Activated CD8-positive, alpha-beta memory T cell treated with anti-CD3 and anti-CD28 coated beads, Interleukin-2, amount 50 U/mL, for 24 hours (primary cell): ENCODE measurements at regions not wholly inside any gene's neighbourhood (a gene's known extent, or its start where the extent isn't known, plus 50 kb on each side); places are given as distances from the start of the nearest gene placed in this dataset.
"Not testable (repeated sequence)": the region's sequence is repeated elsewhere in the genome, so short reads cannot be mapped to it uniquely, and the experiment has no call there.

ENCODE experiments used
- DNase-seq: peaks from one replicate; pipeline ENCODE4 v3.0.0-alpha.2; 2020; ENCODE audit errors: extremely low read depth

DNA sequence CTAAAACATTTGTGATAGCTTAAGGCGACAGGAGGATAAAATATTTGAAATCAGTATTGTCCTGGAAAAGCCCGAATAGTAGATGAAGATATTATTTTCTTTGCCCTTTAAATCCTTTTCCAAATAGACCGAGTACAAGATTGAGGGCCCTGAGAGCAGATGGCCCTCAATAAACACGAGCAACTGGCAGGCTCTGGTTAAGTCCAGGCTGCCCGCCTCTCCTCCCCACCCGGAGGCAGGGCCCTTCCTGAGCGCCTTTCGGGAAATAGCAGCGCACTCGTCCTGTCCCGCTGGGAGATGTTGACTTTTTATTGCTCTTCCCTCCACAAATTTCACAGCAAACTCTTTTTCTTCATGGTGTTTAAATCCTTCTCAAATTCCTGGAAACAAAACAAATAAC lies 50.8 kb upstream of the MAX start:
- DNase-seq: no peak

DNA sequence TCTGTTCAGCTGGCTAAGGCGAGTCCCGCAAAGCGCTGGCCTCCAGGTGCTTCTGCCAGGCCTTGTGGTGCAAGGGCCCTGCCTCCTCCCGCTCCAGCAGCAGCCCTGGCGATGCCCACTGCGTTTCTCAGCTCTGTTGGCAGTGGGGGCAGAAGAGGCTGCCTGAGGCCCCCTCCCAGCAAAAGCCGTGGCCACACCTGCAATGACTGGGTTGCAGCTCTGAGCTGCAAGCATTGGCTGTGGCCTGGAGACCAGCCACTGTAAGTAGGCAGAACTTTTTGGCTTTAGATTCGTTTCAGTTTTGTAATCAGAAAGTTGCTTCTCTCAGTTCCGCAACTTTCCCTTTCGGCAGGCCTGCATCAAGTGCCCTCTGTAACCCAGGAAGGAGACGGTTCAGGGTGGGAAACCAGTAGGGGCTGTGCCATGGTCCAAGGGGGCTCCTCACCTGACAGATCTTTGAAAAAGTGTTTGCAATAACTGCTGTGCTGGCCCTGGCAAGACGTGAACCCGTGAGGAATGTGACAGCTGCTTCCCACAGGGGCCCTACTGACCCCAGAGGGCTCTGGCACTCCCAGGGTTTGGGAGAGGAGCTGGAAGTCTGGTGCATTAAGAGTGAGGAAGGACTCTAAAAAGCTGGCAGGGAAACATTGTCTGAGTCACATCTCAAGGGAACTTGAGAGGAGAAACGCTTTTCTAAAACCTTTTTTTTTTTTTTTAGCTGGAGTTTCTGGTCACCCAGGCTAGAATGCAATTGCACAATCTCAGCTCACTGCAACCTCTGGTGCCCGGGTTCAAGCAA lies 54.5 kb upstream of the MAX start:
- no peak for DNase-seq

DNA sequence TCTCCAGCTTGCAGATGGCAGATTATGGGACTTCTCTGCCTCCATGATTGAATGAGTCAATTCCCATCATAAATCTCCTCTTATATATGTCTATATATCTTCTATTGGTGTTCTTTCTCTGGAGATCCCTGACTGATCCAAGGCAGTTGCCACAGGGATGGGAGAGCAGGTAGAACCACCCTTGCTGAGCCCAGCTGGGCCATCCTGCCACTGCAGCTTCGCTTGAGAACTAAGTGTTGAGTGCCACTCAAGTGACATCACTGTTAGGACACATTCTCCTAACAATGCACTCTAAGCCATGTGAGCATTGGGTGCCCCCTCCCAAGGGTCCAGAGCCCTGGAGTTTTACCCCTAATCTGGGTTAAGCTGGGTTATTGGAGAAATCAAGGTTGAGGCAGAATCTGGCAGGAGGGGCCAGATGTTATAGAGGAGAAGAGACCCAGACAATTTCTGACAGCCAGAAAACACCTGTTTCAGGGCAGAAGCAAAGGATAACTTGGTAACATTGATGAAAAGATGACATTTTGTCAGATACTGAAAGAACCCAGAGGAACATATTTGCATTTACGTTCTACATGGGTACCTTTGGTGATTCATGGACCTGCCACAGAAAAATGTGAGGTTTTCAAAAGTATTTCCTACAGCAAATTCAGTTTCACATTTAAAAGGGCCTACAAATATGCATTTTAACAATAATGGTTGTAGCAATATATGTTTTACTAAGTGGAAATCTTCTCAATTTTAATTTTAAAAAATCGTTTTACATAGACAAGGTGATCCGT lies 57.2 kb upstream of the MAX start:
- DNase-seq: no peak

DNA sequence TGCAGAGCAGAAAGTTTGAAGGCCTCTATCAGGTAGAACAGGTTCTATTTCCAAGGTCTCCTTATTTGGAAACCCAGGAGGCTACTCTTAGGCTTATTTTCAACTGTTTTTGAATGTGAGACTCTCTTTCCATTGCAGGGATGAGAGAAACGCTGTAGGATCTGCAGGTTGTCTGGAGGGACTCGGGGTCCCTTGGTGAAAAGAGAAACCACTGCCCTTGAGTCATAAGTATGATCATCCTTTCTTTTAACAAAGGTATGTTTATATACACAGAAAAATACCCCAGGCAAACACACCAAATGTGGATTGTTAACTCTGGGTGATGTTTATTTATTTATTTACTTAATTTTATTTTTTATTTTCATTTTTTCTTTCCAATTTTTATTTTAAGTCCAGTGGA lies 57.8 kb upstream of the MAX start:
- no peak for DNase-seq

DNA sequence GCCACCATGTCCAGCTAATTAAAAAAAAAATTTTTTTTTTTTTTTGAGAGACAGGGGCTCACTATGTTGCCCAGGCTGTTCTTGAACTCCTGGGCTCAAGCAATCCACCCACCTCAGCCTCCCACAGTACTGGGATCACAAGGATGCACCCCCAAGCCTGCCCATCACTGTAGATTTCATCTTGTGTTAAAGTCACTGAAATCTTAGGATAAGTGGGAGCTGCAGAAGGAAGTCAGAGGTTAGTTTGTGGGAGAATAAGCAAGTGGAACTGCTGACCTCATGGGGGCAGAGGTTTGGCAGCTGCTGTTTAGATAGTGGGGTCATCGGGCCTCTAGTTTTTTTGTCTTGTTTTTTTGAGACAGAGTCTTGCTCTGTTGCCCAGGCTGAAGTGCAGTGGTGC lies 59.7 kb upstream of the MAX start:
- DNase-seq: no peak

DNA sequence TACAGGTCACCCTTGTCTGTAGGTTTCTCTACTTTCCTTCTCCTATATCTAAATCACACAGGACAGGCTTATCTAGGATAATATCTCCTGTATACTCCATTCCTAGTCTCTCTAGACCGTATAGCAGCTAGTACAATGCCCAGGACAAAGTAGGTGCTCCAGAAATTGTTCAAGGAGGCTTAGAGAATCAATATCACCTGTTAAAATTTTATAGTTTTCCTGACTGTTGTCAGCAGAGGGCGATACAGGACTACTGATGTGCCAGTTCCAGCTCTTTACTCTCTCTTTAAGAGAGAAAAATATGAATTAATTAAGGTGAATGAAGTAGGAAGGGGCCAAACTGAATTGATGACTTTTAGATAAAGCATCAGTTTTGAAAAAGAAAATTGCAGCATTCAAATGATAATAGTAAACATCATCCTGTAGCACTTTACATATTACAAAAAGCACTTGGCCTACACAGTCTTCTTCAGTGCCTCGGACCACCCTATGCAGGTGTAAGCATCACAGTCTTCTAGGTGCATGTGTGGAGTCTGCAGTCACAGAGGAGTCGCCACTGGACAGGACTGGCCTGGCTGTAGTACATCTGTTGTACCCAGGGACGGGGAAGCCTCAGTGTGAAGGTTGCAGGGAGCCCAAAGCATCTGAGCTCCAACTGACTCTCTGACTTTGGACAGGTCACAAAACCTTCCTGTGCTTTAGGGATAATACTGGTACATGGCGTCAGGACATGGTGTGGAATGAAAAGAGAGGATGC lies 61.9 kb upstream of the MAX start:
- DNase-seq: no peak

DNA sequence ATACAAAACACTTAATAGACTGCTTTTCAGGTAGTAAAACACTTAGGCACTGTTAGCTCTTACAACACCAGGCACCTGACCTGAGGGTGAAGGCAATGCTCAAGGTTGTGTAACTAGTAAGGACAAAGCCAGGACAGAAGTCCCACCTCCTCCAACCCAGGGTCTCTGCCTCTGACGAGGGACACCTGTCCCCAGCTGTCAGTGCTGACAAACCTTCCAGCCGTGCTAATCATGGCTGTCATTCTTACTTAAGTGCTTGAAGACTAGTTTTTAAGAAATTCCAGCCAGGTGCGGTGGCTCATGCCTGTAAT lies 62.5 kb upstream of the MAX start:
- no peak for DNase-seq

DNA sequence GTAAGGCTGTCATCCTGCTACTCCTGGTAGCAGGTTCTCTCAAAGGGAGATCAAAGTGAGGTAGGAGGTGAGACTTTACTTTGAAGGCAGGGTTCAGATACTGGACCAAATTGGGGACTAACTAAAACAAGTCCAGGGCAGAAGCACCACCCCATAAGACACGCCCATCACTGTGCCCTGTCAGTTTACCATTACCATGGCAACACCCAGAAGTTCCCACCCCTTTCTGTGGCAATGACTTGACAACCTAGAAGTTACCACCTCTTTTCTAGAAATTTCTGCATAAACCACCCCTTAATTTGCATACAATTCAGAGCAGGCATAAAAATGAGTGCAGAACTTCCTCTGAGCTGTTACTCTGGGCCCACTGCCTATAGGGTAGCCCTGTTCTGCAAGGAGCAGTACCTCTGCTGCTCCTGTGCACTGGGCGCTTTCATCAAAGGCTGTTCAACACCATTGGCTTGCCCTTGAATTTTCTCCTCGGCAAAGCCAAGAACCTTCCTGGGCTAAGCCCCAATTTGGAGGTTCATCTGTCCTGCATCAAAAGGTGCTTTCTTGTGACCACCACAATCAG lies 64.8 kb upstream of the MAX start:
- no peak for DNase-seq

DNA sequence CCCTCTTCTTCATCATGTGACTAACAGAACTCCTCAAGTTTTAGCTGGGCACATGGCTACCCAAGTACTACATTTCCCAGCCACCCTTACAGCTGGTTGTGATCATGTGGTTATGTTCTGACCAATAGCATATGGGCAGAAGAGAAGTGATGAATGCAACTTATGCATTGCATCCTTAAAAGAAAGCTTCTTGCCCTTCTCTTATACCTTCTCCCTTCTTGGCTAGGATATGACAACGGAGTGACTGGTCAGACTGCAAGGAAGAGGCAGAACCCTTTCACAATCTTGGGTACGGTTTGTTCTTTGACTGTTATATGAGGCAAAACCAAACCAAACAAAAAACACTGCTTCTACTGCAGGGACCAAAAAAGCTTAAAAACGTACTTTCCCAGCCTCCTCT lies 66.5 kb upstream of the MAX start:
- DNase-seq: no peak

DNA sequence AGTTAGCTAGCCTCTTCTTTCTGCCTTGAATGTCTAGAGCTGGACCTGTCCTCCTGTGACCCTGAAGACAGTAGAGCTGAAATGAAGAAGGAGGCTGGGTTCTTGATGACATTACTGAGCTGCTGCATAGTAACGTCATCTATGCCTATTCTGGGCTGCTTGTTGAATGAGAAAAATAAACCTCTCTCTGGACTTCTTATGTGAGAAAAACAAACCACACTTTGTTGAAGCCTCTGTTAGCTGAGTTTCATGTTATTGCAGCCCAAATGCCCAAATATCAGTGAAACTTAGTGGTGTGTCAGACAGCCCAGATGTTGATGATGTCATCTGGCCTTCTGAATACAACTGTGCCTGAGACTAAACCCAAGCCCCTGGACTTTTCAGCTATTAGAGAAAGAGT lies 67.0 kb upstream of the MAX start:
- DNase-seq: no peak

DNA sequence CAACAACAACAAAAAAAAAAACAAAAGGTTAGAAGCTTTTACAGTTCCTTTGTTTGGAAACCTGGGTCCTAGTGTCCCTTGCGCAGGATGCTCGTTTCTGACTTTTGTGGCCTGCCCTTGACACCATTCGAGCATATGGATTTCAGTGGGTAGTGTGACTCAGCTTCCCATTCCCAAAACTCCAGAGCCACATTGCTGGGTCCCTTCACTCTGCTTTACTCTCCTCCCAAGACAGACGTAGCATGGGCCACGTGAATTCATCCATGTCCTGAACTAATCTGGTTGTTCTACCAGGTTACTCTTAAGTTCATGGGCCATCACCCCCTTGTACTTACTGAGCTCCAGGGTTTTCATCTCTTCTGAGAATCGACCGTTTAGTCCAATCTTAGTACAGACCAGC lies 68.0 kb upstream of the MAX start:
- no peak for DNase-seq

DNA sequence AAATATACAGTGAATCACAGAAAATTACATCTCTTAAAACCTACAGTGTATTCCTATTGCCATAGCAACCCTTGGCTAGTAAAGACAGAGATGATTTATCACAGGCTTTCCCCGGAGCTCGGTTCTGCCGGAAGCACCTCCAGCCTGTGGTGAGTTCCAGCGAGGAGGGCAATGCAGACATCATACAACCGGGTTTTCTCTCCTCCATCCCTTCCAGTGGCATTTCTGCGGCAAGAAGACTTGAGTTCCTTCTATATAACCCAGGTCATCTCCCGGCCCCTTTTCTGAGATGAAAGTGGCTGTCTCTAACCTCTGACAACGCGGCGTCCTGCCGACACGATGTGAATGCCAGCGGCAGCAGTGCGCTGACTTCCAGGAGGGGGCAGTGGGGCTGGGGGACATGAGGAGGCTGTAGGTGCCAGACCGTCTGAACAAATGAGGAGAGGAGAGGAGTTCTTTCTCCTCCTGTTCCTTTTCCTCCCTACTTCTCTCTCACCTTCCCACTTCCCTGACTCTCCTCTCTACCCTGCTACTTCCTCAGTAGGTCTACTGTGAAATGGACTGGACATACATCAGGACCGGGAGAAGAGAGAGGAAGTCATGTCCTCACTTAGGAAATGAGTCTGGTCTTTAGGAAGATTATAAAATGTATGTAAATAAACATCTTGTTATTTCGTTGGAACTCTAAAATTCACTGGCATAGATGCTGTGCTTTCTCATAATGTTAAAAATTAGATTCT lies 68.6 kb upstream of the MAX start:
- DNase-seq: peak; percentile 3

DNA sequence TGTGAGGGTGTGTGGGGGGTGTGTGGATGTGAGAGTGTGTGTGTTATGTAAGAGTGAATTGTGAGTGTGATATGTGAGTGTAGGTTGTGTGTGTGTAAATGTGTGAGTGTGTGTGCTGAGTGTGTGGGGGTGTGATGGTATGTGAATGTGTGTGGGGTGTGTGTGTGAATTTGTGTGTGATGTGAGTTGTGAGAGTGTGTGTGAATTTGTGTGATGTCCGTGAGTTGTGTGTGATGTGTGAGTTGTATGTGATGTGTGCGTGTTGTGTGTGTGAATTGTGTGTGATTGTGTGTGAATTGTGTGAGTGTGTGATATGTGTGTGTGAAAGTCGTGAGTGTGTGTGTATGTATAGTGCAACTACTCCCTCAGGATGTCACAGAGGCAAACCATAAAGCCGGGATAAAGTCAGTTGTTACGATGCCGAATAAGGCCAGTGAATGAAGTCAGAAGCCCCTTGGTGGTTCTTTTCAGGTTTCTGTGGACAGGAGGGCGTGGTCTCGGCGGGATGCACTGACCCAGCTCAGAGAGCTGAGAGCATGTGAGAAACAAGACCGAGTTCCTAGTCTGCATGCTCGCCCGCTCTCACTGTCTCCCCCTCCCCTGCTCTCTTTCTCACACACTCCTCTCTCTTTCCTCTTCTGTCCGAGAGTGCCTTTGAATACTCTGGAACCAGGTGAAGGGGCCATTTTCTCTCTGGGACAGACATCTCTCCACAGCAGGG lies 71.8 kb upstream of the MAX start:
- no peak for DNase-seq

DNA sequence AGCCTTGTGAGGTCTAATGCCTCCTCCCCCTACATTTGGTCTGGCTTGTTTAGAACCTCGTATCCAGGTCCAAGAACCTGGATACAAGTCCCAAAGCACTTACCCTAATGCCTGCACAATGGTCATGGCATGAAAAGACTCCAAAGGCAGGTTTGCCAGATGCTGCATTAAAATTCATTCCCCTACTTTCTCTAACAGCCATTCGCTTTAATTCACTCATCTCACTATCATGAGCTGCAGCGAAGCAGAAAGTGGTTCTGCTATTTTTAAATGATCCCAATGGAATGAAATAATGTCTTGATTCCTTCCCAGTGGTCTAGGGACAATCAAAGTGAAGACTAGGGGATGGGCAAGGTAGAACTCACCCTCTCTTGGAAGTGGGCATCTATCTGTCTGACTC lies 72.5 kb upstream of the MAX start:
- no peak for DNase-seq

DNA sequence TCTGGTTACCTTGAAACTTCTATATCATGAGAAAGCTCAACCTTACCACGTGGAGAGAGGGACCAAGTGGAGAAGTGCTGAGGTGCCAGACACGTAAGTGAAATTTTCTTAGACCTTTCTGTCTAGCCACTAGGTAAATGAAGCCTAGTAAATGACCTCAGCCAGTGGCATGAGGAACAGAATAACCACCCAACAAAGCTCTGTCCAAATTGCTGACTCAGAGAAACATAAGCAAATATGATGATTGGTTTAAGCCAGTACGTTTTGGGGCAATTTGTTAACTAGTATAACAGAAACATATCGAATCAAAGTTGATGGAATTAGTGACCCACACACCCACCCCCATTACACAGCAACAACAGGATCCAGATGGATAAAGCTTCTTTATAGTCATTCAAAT lies 75.2 kb upstream of the MAX start:
- no peak for DNase-seq

DNA sequence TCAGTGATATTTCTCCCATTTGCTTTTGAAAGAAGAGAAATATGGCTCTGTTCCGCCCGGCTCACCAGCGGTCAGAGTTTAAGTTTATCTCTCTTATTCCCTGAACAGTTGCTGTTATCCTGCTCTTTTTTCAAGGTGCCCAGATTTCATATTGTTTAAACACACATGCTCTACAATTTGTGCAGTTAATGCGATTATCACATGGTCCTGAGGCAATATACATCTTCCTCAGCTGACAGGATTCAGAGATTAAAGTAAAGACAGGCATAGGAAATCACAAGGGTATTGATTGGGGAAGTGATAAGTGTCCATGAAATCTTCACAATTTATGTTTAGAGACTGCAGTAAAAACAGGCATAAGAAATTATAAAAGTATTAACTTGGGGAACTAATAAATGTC lies 76.9 kb upstream of the MAX start:
- not testable (repeated sequence) for DNase-seq

DNA sequence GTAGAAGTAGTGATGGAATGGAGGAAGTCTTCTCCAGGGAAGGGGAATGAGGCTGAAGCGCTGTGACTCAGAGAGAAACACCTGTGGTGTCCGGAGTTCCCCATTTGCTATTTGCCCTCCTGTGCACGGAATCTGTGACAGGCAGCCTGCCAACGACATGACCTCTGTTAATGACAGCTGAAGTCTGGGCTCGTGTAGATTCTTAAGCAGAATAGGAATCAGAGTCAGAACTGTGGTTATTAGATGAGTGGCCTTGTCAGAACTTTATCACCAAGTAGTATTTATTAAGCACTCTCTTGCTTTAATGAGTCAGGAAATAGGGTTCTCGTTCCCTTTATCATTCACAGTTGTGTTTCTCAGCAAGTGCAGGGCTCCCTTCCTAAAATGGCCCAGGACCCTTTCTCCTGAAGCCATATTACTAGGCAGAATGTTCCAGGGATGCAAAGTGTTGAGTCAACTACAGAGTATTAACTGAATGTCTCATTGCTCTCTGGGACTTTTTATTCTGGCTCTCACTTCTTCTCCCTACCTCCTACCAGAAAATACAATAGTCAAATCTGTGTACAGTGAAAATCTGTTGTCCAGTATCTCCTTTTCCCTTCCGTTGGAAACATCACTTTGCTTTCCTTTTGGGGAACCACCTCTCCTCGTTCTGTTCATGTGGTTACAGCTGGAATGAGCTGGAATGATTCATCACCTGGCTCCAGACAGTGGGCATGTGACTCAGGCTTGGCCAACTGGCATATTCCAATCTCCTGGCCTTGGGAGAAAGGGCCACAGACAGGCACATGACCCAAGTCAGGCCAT lies 77.8 kb upstream of the MAX start:
- DNase-seq: no peak

DNA sequence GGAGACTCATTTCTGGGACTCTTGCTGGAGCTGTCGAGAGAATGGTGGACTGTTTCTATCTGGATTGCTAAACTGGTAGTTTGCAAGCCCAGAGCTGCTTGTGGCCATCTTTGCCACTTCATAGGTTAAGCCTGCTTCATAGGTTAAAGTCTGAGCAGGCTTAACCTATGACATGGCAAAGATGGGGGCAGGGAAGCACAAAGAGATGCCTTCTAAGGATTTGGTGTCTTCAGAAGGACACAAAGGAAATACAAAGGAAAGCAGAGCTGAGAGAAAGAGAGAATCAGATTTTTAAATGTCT lies 78.4 kb upstream of the MAX start:
- no peak for DNase-seq

DNA sequence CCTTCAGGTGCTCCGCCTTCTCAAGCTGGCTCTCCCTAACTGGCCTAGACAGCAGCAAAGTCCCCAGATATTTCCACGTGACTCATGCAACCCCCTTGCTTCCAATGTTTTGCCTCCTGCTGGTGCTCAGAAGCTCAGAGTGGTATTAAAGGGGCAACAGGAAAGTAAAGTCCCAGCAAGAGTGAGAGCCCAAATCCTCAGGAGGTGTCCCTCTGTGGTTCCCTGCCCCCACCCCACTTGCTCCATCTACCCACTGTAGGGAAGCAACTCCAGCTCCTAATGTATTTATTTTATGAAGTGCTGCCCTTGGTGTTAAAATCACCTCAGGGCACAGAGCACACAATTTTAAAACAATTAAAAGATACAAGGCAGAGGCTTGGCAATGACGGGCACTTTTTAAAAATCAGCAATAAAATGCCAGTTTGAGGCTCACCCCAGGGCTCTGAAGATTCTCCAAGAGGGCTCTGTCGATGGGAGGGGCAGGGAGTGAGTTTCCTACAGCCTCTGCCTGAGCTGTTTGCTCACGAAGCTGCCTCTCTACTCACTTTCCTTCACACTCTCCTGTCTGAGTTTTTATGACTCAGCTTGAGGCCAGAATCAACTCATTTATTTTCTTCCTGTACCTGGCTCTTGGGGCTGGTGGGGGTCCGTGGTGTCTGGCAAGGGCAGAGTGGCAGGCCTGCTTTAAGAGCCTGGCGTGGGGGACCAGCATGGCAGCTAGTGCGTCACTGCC lies 81.9 kb upstream of the MAX start:
- DNase-seq: no peak

DNA sequence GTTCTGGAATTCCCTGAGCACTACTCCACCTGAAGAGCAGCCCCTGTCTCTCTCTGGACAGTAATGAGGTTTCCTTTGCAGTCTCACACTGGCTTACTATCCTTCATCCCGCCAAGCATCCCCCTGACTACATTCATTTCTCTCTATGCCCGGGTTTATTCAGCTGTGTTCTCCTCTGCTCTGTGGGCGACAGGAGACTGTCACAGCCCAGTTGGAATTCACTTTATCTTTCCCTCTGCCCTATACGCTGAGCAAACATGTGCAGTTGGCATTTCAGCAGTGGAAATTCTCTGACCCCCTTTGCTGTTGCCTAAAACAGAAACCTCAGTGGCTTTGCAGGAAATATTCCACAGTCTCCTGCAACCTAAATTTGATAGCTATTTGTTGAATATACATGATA lies 83.5 kb upstream of the MAX start:
- no peak for DNase-seq
